ENCODE measurements at regions not wholly inside any gene's neighbourhood (a gene's known extent, or its start where the extent isn't known, plus 50 kb on each side); places are given as distances from the start of the nearest gene placed in this dataset.

DNA sequence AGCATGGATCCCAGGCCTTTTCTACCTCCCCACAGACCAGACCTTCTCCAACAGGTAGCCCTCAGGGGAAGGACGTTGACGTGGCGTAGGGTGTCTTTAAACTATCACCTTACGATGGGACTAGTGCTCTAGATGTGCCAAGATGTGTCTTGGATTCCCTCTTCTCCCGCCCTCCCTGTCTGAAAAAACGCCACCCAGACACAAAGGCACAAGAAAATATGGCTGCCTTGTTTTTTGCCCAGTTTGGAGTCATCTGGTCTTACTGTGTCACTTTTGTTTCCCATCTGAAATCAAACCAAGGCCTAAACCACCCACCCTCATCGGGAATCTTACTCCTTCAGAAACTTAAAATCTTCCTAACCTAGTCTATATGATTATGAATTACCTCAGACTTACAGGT is 235.4 kb downstream of the OR13H1 start:
- Histone ChIP-seq H3K4me3 (ENCODE audit: low read length in 2 of 2) (no peak overlapping the region), H3K36me3 (ENCODE audit: control insufficient read depth in 1 of 2, insufficient read depth in 2 of 2, low read length in 1 of 2) (no peaks in the 10 kb centered on the region)

DNA sequence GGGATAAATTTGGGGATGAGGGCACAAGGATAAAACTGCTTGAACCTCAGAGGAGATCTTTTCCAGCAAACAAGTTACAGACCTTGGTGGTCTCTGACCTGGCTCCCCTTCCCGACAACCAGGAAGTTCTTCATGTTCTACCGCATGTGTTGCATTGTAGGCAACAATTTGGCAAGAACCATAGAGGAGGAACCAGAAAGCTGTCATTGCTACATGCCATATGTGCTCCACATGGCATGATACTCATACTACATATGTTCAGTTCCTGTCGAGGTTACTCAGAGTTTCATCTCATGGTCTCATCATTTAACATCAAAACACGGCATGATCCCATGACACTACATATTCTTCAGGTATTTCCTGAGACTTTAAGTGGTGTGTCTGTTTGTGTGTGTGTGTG is 235.9 kb downstream of the OR13H1 start:
- H3K4me3 ChIP-seq (ENCODE audit: low read length in 2 of 2): no peak overlapping the region
- intact Hi-C loops (cut with DNase I): no loop called here
- WGBS, 2 donors: 92 to 96% methylated on average over 4 of the region's 4 CpGs
- H3K36me3 ChIP-seq (ENCODE audit: control insufficient read depth in 1 of 2, insufficient read depth in 2 of 2, low read length in 1 of 2): no peaks in the 10 kb centered on the region
- ATAC-seq (ENCODE audit: low FRiP score) (no peak), DNase-seq (no peak)
- H3K9me3 ChIP-seq (ENCODE audit: control insufficient read depth, low read length): no peaks in the 10 kb centered on the region
- H3K27me3 ChIP-seq (ENCODE audit: control insufficient read depth in 1 of 2, insufficient read depth in 2 of 2, low read length in 1 of 2): no peaks in the 10 kb centered on the region
- H3K27ac ChIP-seq (ENCODE audit: low read depth in 1 of 2, low read length in 2 of 2): no peak overlapping the region
- no peaks in the 10 kb centered on the region for H3K4me1 ChIP-seq (ENCODE audit: control insufficient read depth in 1 of 2, insufficient read depth in 2 of 2, low read length in 2 of 2)

More for the DNA sequence above, 235.4 kb downstream of the OR13H1 start:
- no peaks in the 10 kb centered on the region for H3K9me3 ChIP-seq (ENCODE audit: control insufficient read depth, low read length)
- intact Hi-C loops (cut with DNase I): no loop called here
- DNase-seq (no peak), ATAC-seq (ENCODE audit: low FRiP score) (no peak)
- H3K4me1 ChIP-seq (ENCODE audit: control insufficient read depth in 1 of 2, insufficient read depth in 2 of 2, low read length in 2 of 2): no peaks in the 10 kb centered on the region
- H3K27me3 ChIP-seq (ENCODE audit: control insufficient read depth in 1 of 2, insufficient read depth in 2 of 2, low read length in 1 of 2): no peaks in the 10 kb centered on the region
- H3K27ac ChIP-seq (ENCODE audit: low read depth in 1 of 2, low read length in 2 of 2): no peak overlapping the region
- WGBS, 2 donors: 79 to 94% methylated on average over 7 of the region's 7 CpGs

DNA sequence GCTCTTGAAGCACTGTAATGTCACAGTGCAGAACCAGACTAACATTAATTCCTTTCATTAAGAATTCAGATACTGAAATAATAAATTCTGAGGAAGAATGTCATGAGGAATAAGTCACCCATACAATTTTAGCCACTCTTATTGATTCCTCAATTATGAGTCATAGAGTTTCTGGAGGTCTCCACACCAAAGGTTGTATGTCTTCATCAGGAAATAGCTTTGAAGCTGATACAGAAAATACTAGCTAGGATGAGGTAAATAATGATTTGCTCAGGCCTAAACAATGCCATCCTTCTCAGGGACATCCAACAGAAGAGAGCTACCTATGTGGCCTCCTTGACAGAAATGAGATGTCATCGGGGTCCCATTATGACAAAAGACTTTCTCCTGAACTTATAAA is 238.8 kb downstream of the OR13H1 start:
- DNase-seq: no peak
- H3K9me3 ChIP-seq (ENCODE audit: control insufficient read depth, low read length): no peaks in the 10 kb centered on the region
- no peak overlapping the region for H3K27ac ChIP-seq (ENCODE audit: low read depth in 1 of 2, low read length in 2 of 2)
- no peak overlapping the region for H3K4me3 ChIP-seq (ENCODE audit: low read length in 2 of 2)
- no peak for ATAC-seq (ENCODE audit: low FRiP score)
- WGBS, 2 donors: 90% methylated on average over 1 of the region's 1 CpG
- intact Hi-C loops (cut with DNase I): no loop called here
- no peaks in the 10 kb centered on the region for H3K27me3 ChIP-seq (ENCODE audit: control insufficient read depth in 1 of 2, insufficient read depth in 2 of 2, low read length in 1 of 2)
- H3K4me1 ChIP-seq (ENCODE audit: control insufficient read depth in 1 of 2, insufficient read depth in 2 of 2, low read length in 2 of 2): no peaks in the 10 kb centered on the region
- no peaks in the 10 kb centered on the region for H3K36me3 ChIP-seq (ENCODE audit: control insufficient read depth in 1 of 2, insufficient read depth in 2 of 2, low read length in 1 of 2)

DNA sequence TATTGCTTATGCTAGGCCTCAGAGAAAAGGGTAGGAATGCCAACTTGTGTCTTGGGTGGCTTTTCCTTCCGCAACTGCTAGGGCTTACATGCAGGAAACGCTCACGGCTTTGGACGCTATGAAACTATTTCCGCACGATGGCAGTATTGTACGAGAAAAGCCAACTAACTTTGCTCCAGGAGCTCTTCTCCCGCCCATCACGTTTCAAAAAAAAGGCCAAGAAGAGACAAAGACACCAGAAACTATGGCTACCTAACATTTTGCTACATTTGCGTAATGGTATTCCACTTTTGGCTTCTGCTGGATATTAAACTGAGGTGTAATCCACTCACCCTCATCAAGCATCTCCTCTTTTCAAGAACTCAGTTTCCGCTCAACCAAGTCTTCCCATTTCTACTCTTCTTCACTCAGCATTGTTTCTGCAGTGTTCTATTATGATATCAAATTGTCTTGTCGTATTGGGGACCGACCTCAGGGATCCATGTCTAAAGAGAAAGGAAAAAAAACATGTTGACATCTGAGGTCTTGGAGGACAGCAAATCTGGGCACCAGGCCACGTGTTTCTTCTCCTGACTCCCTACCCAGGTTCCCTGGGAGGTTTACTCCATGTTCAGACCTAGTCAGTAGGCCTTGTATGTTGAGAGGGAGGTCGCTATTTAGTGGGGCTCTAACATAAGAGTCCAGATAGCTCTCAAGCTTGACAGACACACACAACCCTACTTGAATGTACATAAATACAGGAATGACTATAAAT is 239.4 kb upstream of the STK26 start:
- H3K27ac ChIP-seq (ENCODE audit: low read depth in 1 of 2, low read length in 2 of 2): no peak overlapping the region
- no peaks in the 10 kb centered on the region for H3K4me1 ChIP-seq (ENCODE audit: control insufficient read depth in 1 of 2, insufficient read depth in 2 of 2, low read length in 2 of 2)
- H3K36me3 ChIP-seq (ENCODE audit: control insufficient read depth in 1 of 2, insufficient read depth in 2 of 2, low read length in 1 of 2): no peaks in the 10 kb centered on the region
- 54 to 95% methylated on average over 15 of the region's 15 CpGs for WGBS, 2 donors
- intact Hi-C loops (cut with DNase I): no loop called here
- DNase-seq (peak in 1 of 2 donors; percentile 72), ATAC-seq (ENCODE audit: low FRiP score) (peak; percentile 81)
- H3K4me3 ChIP-seq (ENCODE audit: low read length in 2 of 2): no peak overlapping the region
- no peaks in the 10 kb centered on the region for H3K27me3 ChIP-seq (ENCODE audit: control insufficient read depth in 1 of 2, insufficient read depth in 2 of 2, low read length in 1 of 2)
- no peaks in the 10 kb centered on the region for H3K9me3 ChIP-seq (ENCODE audit: control insufficient read depth, low read length)

DNA sequence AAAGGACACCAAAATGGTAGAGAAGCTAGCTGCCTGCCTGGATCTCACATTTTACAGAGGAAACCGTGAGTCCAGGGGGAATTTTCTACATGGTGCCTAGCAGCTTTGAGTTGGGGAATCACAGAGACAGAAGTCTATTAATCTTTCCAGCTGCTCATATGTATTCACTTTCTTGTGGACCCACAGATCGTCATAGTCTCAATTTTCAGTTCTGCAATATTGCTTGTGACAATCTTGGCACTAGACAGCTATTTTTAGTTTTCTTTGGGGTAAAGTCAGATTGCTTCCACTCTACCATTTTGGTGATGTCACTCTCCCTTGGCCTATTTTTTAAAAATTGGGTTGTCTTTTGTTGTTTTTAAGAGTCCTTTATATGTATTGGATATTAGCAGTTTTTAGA is 233.4 kb upstream of the STK26 start:
- intact Hi-C loops (cut with DNase I): loop anchor here in 1 of 2 donors (5.0 kb wide), 1 partner anchor 42 kb away; no protein-coding TSS in a partner anchor
- Histone ChIP-seq H3K36me3 (ENCODE audit: control insufficient read depth in 1 of 2, insufficient read depth in 2 of 2, low read length in 1 of 2) (no peaks in the 10 kb centered on the region), H3K27ac (ENCODE audit: low read depth in 1 of 2, low read length in 2 of 2) (no peak overlapping the region), H3K27me3 (ENCODE audit: control insufficient read depth in 1 of 2, insufficient read depth in 2 of 2, low read length in 1 of 2) (peaks cover 0 to 2% of the 10 kb centered on the region in 2 donors), H3K9me3 (ENCODE audit: control insufficient read depth, low read length) (no peaks in the 10 kb centered on the region), H3K4me1 (ENCODE audit: control insufficient read depth in 1 of 2, insufficient read depth in 2 of 2, low read length in 2 of 2) (no peaks in the 10 kb centered on the region), H3K4me3 (ENCODE audit: low read length in 2 of 2) (no peak overlapping the region)
- ATAC-seq (ENCODE audit: low FRiP score) (no peak), DNase-seq (no peak)
- WGBS, 2 donors: 48 to 62% methylated on average over 2 of the region's 2 CpGs

DNA sequence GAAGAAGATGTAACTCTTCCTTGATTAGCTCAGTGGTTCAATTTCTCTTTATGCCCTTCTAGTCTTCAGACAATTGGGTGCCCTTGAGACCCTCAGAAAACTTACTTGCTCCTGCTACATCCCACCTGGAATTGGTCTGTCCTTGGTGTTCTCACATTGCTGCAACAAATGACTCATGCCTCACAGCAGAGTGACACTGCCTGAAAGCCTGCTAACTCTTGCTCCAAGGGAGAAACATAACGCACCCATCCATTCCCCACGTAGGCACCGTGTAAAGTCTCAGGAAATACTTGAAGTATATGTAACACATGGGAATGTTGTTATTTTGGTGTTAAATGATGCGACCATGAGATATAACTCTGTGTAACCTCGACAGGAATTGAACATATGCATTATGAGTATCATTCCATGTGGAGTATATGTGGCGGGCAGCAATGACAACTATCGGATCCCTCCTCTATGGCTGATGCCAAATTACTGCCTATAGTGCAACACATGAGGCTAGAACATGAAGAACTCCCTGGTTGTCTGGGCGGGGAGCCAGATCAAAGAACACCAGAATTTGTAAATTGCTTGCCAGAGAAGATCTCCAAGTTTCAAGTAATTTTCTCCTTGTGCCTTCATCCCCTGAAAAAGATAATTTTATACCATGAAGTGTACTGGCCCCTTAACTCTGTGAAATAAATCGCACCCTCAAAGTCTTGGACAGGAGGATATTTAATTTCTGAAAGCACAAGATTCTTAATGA is 231.3 kb upstream of the STK26 start:
- WGBS, 2 donors: 50 to 90% methylated on average over 9 of the region's 9 CpGs

DNA sequence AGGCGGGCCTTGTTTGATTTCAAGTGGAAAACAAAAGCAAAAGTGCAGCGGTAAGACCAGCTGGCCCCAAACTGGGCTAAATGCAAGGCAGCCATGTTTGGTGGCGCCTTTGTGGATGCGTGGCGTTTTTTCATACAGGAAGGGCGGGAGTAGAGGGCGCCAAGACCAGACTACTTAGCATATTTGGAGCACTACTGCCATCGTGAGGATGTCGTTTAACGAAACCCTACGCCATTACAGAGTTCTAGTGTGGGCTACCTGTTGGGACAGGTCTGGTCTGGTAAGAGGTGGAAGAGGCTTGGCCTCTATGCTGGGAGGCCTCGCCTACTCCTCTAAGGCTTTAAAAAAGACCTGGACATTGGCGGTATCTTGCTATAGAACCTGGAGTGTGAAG is 230.7 kb upstream of the STK26 start:
- DNase-seq (peak; percentile 92 to 93), ATAC-seq (ENCODE audit: low FRiP score) (peak; percentile 94)
- no peaks in the 10 kb centered on the region for H3K4me1 ChIP-seq (ENCODE audit: control insufficient read depth in 1 of 2, insufficient read depth in 2 of 2, low read length in 2 of 2)
- no peak overlapping the region for H3K27ac ChIP-seq (ENCODE audit: low read depth in 1 of 2, low read length in 2 of 2)
- peaks cover 0 to 2% of the 10 kb centered on the region in 2 donors for H3K27me3 ChIP-seq (ENCODE audit: control insufficient read depth in 1 of 2, insufficient read depth in 2 of 2, low read length in 1 of 2)
- 46 to 96% methylated on average over 13 of the region's 13 CpGs for WGBS, 2 donors
- H3K4me3 ChIP-seq (ENCODE audit: low read length in 2 of 2): peak overlapping the region in 1 of 2 donors; percentile 47
- no peaks in the 10 kb centered on the region for H3K9me3 ChIP-seq (ENCODE audit: control insufficient read depth, low read length)
- no peaks in the 10 kb centered on the region for H3K36me3 ChIP-seq (ENCODE audit: control insufficient read depth in 1 of 2, insufficient read depth in 2 of 2, low read length in 1 of 2)
- intact Hi-C loops (cut with DNase I): loop anchor here in 1 of 2 donors (5.0 kb wide), 1 partner anchor 45 kb away; no protein-coding TSS in a partner anchor

More for the DNA sequence above, 231.3 kb upstream of the STK26 start:
- Histone ChIP-seq H3K4me3 (ENCODE audit: low read length in 2 of 2) (peak overlapping the region in 1 of 2 donors; percentile 47), H3K36me3 (ENCODE audit: control insufficient read depth in 1 of 2, insufficient read depth in 2 of 2, low read length in 1 of 2) (no peaks in the 10 kb centered on the region), H3K4me1 (ENCODE audit: control insufficient read depth in 1 of 2, insufficient read depth in 2 of 2, low read length in 2 of 2) (no peaks in the 10 kb centered on the region), H3K27ac (ENCODE audit: low read depth in 1 of 2, low read length in 2 of 2) (no peak overlapping the region), H3K9me3 (ENCODE audit: control insufficient read depth, low read length) (no peaks in the 10 kb centered on the region), H3K27me3 (ENCODE audit: control insufficient read depth in 1 of 2, insufficient read depth in 2 of 2, low read length in 1 of 2) (peaks cover 0 to 2% of the 10 kb centered on the region in 2 donors)
- intact Hi-C loops (cut with DNase I): loop anchor here in 1 of 2 donors (5.0 kb wide), 1 partner anchor 44 kb away; no protein-coding TSS in a partner anchor
- ATAC-seq (ENCODE audit: low FRiP score) (no peak), DNase-seq (no peak)

DNA sequence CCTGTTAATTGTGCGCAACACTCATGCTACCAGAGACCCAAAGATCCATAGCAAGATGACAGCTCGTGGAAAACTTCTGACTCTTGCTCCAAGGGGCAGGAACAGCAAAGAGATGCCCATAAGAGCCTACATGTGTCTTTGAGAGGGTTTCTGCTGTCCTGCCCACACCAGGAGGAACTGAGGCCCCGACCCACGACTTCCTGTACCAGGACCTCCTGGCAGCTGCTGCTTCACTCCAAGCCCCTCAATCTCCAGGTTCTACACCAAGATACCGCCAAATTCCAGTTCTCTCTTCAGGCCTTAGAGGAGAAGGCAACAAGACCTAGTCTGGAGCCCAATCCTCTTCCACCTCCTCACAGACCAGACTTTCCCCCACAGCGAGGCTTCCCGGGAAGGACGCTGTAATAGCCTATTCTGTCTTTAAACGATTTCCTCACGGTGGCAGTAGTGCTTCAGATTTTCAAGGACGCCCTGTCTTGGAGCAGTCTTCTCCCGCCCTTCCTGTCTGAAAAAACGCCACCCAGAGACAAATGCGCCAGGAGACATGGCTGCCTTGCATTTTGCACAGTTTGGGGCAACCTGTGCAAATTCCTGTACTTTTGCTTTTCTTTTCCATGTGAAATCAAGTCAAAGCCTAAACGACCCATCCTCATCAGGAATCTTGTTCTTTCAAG is 230.2 kb upstream of the STK26 start:
- Histone ChIP-seq H3K27me3 (ENCODE audit: control insufficient read depth in 1 of 2, insufficient read depth in 2 of 2, low read length in 1 of 2) (peaks cover 0 to 2% of the 10 kb centered on the region in 2 donors), H3K4me3 (ENCODE audit: low read length in 2 of 2) (peak overlapping the region in 1 of 2 donors; percentile 37), H3K36me3 (ENCODE audit: control insufficient read depth in 1 of 2, insufficient read depth in 2 of 2, low read length in 1 of 2) (no peaks in the 10 kb centered on the region), H3K9me3 (ENCODE audit: control insufficient read depth, low read length) (no peaks in the 10 kb centered on the region), H3K27ac (ENCODE audit: low read depth in 1 of 2, low read length in 2 of 2) (no peak overlapping the region), H3K4me1 (ENCODE audit: control insufficient read depth in 1 of 2, insufficient read depth in 2 of 2, low read length in 2 of 2) (no peaks in the 10 kb centered on the region)
- 52 to 89% methylated on average over 15 of the region's 15 CpGs for WGBS, 2 donors
- intact Hi-C loops (cut with DNase I): loop anchor here in 1 of 2 donors (5.0 kb wide), 1 partner anchor 46 kb away; no protein-coding TSS in a partner anchor
- DNase-seq (peak; percentile 90 to 91), ATAC-seq (ENCODE audit: low FRiP score) (peak; percentile 92)

Measured in aorta (tissue), 5 donors.